Esophagus muscularis mucosa (tissue), 4 donors: ENCODE measurements at regions not wholly inside any gene's neighbourhood (a gene's known extent, or its start where the extent isn't known, plus 50 kb on each side); places are given as distances from the start of the nearest gene placed in this dataset.

ENCODE experiments used
- CTCF ChIP-seq, 3 experiments: fragments of 200-600 bp in 2 of 3; fragments of 450-650 bp in 1 of 3; sonication (generic) in 2 of 3; IDR thresholded peaks; one replicate each; pipeline ENCODE4 v1.5.1; 2017 to 2019; ENCODE audit warnings: antibody characterized with exemption in 3 of 3, mild to moderate bottlenecking in 2 of 3, moderate library complexity in 1 of 3
- EP300 ChIP-seq: sonication (generic); formaldehyde crosslinking; IDR thresholded peaks from one replicate; pipeline ENCODE4 v1.6.1; 2017; ENCODE audit warnings: antibody characterized with exemption
- POLR2A ChIP-seq: fragments of 450-650 bp; IDR thresholded peaks from one replicate; pipeline ENCODE4 v1.6.1; 2017; ENCODE audit warnings: antibody characterized with exemption, moderate library complexity, mild to moderate bottlenecking, low read depth
- POLR2AphosphoS5 ChIP-seq, 2 donors: sonication (generic); formaldehyde crosslinking; IDR thresholded peaks; one replicate each; pipeline ENCODE4 v1.6.1; 2017; ENCODE audit warnings: antibody characterized with exemption in 2 of 2

GRCh38 chr11:80103142-80103859 lies 662.5 kb upstream of the TENM4 start:
- TF ChIP-seq POLR2A (no peak), CTCF (IDR thresholded peaks at IDR 0.05) (no peak), POLR2AphosphoS5 (IDR thresholded peaks at IDR 0.05) (no peak), EP300 (no peak)
